C1 segment of cervical spinal cord (tissue), 14 donors: ENCODE measurements at regions not wholly inside any gene's neighbourhood (a gene's known extent, or its start where the extent isn't known, plus 50 kb on each side); places are given as distances from the start of the nearest gene placed in this dataset.

Experiments used
- DNase-seq, 14 donors: peaks; one replicate each; lab custom pipeline; 2025; lab: John Stamatoyannopoulos, UW

- no peak for DNase-seq
Measured at GRCh38 chr2:152875701-152876695, 157.6 kb downstream of the ARL6IP6 start.

DNA sequence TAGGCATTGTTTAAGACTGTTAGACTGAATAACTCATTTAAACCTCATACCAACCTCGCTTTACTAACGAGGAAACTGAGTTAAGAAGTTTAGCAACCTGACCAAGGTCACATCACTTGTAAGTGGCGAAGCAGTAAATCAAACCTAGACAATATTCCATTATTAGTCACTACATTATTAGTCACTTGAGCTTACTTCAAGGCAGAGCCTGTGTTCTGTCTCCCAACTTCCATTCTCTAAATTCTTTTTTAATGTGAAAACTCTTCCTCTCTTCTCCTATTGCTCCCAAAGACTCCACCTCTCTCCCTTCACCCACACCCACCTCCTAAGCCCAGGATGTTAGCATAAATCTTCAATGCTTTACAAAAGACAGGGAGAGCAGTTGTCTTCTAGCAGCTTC lies 156.5 kb downstream of the ARL6IP6 start:
- DNase-seq, result no peak

DNA sequence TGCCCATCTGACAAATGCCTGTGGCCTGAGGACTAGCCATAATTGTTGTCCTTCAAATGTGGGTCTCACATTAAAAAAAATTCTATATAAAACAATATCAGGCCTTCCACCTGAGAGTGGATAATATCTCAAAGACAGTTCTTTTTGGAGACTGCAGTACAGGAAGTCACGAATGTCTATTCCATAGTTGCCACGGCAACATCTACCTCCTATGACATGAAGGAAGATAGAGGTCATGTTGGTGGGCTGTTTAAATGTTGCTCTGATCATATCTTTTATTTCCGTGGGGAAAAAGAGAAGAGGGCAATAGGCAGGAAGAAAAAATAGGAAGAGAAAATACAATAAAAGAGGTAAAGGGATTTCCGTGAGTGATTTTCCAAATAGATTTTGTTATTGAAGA lies 151.8 kb downstream of the ARL6IP6 start:
- no peak for DNase-seq

DNA sequence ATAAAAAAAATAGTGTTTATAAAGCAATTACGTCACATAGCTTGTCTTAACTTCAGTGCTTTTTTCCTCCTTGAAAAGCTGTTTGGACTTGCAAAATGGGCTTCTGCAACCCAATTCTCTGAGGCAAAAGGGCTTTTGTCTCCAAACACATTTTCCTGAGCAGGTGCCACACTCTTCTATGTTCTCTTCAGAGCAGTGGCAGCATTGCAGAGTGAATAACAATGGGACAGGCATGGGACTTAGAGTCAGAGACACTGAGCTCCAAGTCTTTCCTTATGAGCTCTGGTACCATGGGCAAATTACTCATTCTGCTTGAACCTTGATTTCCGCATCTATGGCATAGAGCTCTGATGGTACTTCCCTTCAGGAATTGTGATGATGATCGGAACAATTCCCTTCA lies 149.0 kb downstream of the ARL6IP6 start:
- DNase-seq, result no peak

- DNase-seq, result no peak
Measured at GRCh38 chr2:152864601-152865149, 146.3 kb downstream of the ARL6IP6 start.

- DNase-seq, result no peak
Measured at GRCh38 chr2:152863826-152864225, 145.4 kb downstream of the ARL6IP6 start.

DNA sequence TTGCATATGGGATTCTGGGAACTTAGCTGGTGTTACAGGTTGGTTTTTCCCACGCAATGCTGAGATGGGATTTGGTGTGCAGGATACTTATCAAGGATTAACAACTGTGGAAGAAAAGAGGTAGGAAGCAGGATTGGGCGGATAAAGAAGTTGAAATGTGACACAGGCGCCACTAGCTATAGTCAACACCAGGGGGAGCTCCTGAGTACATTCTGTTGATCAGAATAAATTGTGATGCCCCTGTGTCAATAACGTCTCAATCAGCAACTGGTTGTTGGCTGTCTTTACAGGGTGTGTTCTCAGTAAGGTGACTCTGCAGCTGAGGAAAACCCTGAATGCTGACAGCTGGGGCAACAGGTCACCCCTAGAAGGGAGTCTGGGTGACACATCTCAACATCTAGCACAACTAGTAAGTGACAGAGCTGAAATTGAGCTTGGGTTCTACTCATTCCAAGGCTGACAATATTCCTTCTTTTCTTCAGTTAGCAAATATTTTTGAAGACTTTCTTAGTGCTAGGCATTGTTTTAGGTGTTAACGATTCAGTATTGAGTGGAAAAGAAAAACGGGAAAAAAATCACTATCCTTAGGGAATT lies 143.0 kb downstream of the ARL6IP6 start:
- no peak for DNase-seq

- DNase-seq, result no peak
Measured at GRCh38 chr2:152858594-152859265, 140.3 kb downstream of the ARL6IP6 start.

GRCh38 chr2:152846697-152847470 lies 128.5 kb downstream of the ARL6IP6 start:
- DNase-seq, result no peak

GRCh38 chr2:152835674-152836073 lies 117.3 kb downstream of the ARL6IP6 start:
- DNase-seq, result no peak

DNA sequence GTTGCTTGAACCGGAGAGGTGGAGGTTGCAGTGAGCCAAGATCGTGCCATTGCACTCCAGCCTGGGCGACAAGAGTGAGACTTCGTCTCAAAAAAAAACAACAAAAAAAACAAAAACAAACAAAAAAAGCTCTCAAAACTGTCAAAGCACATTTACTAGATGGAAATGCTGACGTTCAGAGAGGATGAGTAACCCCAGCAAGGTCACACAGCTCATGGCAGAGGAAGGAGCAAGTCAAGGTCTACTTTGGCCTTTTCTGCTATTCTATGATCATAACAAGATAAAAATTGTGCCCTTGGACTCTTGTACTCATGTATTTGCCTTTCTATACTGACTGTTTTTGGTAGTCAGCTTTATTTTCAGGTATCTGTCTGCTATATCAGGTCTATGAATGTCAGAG lies 109.5 kb downstream of the ARL6IP6 start:
- no peak for DNase-seq

- no peak for DNase-seq
Measured at GRCh38 chr2:152826581-152827279, 108.3 kb downstream of the ARL6IP6 start.

GRCh38 chr2:152825834-152826233 lies 107.4 kb downstream of the ARL6IP6 start:
- DNase-seq, result no peak

DNA sequence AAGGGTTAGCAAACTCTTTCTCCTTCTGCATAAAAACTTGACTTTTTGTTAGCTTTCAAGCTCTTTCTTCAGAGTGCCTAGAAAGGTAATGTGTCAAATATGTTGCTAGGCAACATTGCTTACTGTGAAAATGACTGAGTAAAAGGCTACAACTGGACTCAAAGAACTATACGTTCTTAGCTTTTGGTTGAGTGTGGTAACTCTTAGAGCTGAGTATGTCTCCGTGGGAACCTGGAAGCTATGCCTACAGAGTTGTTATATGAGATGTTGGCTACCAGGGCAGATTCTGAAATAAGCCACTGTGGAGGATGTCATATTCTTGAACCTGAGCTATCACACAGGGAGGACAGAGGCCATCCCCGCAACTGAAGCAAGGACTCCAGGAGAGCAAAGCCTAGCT lies 105.5 kb downstream of the ARL6IP6 start:
- no peak for DNase-seq

DNA sequence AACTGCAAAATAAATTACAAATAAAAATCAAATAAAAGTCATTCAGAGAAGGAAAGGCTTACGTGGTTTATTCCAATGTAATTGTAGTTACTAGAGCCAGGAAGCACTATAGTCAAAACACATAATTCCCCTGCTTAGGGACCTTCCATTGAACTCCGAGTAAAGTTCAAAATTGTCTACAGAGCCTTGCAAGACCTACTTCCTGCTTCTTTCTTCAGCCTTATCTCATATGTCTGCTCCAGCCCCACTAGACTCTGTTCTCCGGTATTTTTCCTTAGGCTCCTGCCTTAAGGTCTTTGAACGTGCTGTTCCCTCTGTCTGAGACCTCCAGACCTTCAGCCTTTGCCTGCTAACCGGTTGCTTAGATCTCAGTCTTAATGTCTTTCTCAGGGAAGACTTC lies 104.3 kb downstream of the ARL6IP6 start:
- no peak for DNase-seq

DNA sequence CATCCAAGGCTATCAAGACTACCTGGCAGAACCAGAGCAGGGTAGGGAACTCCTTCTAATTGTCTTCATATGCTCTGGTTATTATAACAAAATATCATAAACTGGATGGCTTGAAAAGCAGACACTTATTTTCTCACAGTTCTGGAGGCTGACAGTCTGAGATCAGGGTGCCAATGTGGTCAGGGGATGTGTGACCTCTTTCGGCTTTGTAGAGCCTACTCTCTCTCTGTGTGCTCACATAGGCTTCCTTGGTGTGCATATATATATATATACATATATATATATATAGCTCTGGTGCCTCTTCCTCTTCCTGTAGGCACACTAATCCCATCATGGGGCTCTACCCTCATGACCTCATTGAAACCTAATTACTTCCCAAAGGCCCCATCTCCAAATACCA lies 101.6 kb downstream of the ARL6IP6 start:
- DNase-seq, result no peak

DNA sequence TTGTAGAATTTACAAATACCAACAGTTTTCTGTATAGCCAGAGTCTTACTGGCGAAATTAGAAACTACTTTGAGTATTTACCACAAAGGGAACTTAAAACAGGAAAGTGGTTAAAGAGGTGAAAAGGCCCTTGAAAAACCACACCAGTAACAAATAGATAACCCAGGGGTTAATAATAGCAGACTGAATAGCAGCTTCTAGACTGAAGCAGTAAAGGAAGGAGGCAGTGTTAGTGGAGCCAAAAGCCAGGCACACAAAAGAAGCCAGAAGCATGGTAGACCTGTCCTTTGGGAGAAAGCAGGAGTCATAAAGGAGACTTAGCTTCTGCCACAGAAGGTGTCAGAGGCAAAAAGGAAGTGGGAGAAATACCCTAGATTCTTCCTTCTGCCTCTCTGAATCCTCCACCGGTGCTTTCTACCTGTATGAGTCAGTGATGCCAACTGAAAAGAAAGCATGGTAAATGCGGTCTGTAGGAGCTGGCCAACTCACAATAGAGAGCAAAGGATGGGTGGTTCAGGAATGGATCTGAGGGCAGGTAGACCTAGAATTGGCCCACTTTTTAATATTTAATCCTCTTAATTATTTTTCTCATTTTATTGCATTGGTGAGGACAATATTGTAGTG lies 97.3 kb downstream of the ARL6IP6 start:
- no peak for DNase-seq

DNA sequence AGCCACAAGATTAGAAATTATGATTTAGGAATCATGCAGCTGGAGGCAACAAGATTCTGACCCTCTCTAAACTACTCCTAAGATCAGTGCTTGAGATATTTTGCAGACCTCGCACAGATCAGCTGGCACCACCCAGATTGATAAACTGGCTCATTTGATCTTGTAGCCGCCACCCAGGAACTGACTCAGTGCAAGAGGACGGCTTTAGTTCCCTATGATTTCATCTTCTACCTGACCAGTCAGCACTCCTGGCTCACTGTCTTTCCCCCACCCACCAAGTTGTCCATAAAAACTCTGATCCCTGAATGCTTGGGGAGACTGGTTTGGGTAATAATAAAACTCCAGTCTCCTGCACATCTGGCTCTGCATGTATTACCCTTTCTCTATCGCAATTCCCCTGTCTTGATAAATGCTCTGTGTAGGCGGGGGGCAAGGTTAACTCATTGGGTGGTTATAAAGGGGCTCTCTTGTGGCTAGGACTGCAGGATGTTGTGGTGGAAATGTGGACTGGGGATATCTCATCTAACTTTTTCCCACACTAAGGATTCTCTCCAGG lies 96.1 kb downstream of the ARL6IP6 start:
- DNase-seq, result no peak

DNA sequence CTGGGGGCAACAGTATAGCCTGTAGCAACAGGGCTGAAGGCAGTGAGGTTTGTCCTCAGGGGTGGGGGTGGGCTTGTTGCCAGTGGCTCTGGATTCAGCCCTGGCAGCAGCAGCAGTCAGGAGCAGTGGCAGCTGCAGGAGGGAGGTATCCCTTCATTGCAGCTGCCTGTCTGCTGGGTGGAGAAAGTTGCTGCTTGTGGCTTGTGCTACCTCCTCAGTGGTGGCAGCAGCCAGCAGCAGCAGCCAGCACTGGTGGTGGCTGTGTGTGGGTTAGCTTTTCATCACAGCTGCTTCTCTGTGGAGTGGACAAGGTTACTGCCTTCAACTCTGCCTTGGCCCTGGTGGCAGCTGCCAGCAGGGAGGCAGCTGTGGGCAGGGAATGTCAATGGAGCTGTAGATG lies 94.9 kb downstream of the ARL6IP6 start:
- DNase-seq, result no peak
